GM21619 (cell line): ENCODE measurements at regions not wholly inside any gene's neighbourhood (a gene's known extent, or its start where the extent isn't known, plus 50 kb on each side); places are given as distances from the start of the nearest gene placed in this dataset.

Experiments used
- ATAC-seq: cut with Tn5 transposase; IDR thresholded peaks from one replicate; pipeline ENCODE4 v1.9.1; 2021; ENCODE audit not compliant: unreplicated experiment

DNA sequence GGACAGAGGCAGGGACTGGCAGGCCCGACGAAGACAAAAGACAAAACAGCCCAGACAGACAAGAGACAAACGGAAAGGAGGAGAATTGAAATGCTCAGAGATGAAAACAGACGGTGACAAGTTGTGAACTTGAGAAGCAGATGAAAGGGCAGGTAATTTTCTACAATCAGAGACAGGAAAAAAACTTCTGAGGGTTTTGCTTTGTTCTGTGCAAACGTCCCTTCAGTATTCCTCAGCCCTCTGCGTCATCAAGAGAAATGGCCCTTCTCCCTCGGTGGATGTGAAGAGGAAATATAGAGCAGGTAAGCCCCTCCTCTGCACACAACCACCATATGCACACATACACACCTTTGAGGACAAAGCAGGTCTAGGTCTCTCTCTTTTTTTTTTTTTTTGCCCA is 206.6 kb downstream of the UACA start:
- no peak for ATAC-seq

DNA sequence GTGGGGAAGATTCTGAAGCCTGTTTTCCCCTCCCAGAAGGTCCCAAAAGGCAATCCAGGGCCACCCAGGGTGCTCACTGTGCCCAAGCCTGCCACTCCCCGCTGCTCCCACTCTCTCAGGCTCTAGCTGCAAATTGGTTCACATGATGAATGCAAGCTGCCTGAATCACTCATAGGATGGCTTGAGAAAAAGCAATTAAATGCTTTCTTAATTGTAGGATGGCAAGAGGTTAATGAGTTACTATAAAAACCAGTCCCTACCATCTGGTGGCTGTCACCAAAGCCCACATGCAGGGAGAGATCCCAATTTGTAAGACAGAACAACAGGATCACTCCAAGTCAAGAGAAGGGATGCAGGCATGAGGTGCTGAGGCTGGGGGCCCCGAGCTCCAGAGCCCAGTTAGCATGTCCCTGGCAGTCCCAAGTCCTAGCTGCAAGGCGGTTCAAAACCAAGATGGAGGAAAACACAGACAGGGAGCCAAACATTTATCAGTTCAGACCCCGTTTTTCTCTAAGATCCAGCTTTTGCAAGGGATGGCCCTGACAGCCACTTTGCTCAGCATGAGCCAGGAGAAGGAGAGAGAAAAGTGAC is 207.1 kb downstream of the UACA start:
- ATAC-seq, result no peak

DNA sequence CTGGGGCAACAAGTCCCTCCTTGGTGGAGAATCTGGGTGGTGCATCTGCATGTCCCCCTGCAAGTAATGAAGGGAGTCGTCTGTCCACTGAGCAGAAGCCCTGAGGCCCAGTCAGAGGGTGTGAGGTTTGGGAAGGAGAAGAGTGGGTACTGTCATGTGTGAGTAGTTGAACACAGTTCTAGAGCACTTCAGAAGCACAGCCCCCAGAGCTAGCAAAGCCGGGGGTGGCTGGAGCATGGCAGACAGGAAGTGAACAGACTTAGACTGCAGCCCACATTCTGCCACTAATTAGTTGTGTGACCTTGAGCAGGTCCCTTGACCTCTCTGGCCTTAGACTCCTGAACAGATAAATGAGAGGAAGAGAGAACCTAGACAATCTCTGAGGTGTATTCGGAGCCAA is 207.6 kb downstream of the UACA start:
- no peak for ATAC-seq

DNA sequence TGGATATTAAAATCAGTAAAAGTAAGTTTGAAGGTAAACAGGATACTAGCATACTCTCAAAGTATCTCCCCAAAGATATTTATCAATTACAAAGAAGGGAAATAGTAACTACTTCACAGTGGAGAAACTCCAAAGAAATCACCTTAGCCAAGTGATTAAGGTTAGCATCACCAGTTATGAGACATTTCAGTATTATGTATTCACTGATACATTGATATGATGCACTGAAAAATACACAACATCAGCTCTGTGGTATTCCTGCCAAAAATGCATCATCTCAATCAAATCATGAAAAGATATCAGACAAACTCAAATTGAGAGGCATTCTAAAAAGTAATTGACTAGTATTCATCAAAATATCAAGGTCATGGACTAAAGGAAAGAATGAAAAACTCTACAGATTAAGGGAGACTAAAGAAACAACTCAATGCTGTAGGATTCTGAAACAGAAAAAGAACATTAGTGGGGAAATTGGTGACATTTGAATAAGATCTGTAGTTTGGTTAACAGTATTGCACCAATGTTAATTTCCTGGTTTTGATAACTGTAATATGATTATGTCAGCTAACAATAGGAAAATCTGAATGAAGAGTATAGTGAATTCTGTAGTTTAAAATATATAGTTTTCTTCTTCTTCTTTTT is 215.4 kb downstream of the UACA start:
- no peak for ATAC-seq

DNA sequence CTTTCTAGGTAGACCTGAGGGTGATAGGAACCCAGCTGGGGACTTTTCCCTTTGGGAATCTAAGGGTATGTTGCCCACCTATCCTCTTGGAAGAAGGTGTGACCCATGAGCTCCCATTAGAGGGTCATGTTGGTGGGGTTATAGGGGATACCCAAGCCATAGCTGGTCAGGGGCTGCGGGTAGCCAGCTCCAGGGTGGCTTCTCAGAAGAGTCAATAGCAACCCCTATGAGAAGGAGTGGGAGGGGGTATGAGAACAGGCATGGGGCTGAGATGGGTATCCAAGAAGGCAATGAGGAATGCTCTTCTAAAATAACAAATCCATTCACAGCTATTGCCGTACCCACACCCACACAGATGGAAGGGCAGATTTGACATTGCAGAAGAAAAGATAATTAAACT is 217.8 kb downstream of the UACA start:
- ATAC-seq, result no peak

DNA sequence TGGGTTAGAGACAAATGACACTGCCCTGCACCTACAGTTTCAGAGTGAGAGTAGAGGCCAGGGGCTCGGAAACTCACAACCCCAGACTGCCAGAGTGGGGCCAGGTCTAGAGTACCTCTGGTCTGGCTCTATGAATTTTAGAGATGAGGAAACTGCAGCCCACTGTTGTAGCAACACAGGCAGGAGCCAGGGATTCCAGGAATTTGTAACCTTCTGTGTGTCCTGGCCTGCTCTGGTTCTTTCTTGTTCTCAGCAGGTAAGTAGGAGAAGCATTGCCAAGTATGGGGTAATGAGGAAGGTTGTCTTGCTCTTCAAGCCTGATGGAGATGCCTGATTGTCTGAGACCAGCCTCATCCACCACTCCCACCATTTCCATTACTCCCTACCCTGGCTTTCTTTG is 221.8 kb downstream of the UACA start:
- no peak for ATAC-seq

DNA sequence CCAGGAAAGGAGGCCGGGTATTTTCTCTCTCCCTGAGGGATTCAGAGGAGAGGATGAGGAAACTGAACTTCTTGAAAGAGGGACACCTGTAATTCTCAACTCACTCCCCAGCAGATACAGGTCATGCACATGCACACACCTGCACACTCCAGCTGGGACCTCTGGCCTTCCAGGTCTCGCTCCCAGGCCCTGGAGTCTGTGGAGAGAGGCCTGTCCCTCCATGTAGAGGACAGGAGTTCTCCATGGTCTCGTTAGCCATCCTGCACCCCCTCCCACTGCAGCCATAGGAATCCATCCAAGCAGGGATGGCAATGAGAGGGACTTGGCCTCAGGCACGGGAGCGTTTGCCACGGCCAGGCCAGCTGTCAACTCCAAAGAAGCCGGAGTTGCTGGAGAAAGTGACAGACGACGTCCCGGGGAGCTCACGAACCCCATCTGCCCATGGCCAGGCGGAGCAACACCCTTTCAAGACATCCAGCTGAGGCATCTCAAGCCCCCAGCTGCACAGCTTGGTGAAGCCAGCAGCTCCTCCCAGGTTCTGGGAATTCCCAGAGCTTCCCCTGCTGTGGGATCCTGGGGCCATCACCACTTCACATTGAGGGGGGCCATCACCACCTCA is 223.3 kb downstream of the UACA start:
- no peak for ATAC-seq

DNA sequence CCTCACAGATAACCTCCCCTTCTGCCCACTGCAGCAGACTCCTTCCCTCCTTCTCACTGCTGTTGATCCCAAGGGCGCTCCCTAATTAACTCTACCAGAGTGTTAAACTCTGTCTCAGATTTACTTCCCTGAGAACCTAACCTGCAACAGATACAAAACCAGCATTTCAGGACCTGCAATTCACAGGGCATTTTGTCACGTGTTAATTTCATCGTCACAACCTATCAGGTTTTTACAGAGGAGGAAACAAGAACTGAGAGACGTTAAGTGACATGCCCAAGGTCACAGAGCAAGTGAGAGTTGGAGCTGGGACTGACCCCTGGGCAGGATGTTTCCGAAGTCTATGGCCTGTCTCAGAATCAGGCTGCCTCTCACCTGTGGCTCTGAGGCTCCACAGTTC is 223.9 kb downstream of the UACA start:
- no peak for ATAC-seq

DNA sequence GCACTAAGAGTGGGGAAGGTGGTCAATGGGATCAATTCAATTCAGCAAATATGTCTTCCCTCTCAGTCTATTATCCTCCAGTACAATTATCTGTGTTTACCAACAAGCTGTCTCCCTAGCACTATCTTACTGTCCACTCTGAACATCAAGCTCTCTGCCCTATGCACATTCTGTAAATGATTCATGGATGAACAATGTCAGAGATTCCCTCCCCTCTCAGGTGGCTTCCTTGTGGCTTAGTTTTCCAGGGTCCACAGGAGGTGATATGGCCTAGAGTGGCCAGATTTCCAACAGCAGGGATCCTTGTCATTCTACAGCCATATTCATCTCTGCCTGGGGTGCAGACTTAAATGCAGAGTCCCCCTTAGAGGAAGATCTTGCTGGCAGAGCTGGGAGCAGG is 225.1 kb downstream of the UACA start:
- no peak for ATAC-seq

DNA sequence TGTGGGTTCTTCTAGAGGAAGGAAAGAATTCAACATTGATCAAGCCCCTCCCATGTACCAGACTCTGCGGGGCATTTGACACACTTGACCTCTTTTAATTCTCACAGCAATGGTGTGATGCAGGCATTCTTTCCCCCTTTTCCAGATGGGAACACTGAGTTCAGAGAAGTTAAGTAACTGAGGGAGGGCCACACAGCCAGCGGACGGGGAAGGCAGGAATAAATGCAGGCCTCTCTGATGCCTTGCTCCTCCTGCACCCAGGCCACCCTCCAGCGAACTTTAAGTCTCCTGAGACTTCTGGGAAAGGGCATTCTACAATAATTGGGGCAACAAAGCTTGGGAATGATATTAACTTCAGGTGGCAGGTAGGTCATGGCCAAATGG is 227.4 kb downstream of the UACA start:
- ATAC-seq, result no peak

DNA sequence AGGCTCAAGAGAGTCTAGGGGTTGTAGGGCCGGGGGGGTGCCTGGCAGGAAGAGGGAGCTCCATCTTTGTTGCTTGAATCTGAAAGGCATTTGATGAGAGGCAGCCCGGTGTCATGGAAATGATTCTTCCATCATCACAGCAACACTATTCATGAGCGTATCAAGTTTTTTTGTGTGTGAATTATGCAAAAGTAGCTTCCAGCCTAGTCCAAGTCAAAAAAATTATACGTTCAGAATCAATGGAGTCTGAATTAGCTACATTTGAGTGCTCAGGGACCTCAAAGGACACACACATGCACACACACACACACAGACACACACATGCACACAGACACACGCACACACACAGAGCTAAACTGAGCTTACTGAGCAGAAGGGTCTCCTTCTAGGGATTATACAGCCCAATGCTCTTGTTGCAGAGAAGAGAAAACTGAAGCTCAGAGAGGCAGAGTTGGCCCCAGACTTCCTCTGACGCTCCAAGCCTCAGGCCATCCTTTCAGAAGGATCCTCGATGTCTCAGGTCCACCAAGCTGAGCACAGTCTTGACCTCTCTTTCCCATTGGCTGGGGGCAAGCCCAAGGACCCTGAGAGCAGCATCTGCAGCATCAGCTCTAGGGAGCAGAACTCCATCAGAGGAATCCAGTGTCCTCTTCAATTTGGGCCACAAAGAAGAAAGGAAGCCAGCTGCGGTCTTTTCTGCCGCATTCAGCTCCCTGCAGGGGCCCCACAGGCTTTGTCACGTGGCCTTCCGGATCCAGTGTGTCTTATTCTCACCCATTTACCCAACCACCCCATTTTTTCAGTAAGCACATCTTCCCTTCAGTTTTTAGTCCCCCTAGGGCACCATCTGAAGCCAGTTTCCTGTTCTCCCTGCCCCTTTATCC is 228.0 kb downstream of the UACA start:
- no peak for ATAC-seq

DNA sequence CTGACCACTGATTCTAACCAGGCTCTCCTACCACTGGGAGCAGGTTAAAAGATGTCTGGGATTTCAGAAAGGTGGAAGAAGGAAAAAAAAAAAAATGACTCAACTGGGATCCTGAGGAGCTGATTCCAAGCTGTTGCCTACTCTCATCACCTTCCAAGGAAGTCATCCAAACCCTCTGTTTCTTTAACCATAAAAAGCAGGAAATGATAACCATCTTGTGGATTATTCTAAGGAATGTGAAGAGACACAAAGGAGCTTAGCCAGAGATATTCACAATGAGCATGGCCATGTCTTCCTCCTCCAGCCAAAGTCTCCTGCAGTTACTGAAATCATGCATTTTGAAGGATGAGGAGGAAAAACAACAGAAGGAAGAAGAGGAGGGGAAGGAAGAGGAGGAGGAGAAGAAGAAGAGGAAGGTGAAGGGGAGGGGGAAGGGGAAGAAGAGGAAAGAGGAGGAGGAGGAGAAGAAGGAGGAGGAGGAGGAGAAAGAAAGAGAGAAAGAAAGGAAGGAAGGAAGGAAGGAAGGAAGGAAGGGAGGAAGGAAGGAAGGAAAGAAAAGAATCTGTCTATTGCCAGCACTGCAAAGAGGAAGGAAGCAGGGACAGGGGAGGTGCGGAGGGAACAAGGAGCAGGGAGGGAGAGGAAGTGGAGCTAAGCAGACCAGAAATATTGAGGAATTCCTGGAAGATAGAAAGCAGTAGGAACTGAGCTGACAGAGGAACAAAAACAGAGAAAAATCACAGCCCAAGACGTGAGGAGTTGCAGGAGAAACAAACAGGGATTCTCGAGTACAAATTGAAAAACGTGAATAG is 229.2 kb downstream of the UACA start:
- no peak for ATAC-seq

DNA sequence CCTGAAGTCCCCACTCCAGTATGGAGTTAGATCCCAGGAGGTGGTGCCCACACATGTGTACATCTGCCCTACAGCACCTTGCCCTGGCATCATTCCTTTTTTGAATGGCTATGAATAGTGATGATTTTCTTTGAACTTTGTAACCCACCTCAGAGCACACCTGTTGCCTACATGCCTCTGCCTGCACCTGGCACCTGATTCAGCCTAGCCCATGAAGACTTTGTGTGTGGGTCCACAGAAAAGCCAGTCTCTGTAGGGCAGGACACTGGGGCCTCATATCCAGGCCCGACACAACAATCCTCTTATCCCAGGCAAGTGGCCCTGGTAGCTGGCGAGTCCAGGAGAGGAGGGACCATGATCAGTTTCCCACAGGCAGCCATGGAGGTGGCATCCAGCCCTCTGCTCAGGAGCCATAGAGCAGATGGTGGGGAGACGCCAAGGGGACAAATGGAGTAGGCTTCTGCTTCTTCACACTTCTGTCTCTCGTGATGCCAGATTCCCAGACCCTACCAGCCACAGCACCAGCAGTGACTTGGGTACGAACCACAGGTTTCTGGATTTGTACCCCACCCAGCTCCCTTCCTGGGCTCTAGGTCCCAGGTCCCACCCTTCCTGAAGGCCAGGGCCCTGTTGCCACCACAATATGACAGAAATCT is 230.7 kb downstream of the UACA start:
- ATAC-seq, result no peak

DNA sequence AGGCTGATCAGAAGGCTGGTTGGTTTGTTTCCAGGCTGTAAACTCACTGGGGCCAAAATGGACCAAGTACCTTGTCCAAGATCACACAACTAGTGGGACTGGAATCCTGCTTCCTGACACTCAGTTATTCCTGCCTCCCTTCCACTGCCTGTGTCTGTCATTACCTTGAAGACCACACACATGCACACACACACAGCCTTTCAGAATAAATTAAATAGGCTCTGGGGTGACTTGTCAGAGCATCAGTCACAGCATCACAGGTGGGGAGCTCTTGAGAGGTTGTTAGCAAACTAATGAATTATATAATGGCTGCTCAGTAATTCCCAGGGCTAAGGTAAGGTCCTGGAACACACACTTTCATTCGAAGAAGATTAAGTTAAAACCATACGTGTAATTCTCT is 231.8 kb downstream of the UACA start:
- ATAC-seq, result no peak

DNA sequence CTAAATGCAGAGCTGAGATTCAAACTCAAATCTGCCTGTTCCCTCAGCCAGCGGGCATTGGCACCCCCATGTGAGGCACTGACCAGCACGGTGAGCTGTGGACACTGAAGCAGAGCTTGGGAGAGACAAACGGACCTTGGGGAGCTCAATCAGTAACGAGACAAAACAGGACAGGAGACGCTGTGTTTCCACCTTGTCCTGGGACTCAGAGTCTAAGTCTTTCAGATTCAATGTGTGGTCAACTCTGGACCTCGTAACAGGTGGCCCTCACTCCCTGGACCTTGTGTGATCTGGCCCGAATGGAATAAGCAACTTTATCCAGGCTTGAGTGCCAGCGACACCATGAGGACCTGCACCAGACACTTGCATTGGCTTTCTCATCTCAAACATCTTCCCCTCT is 232.5 kb downstream of the UACA start:
- no peak for ATAC-seq

DNA sequence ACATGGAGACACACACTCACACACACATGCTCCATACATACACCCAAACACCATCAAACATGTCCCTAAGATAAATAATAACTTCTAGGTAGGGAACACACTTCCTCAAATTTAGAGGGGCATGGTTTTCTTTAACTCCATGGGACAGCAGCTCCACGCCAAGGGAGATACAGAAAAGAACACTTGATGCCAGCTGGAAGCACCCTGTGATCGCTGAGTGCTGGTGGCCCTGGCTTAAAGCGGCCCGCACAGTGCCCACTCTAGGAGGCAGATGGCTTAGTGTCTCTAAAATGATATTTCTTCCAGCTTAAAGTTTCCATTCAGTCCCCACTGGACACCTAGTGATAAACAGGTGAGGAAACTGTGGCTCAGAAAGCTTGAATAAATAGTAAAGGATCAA is 232.9 kb downstream of the UACA start:
- ATAC-seq, result no peak

DNA sequence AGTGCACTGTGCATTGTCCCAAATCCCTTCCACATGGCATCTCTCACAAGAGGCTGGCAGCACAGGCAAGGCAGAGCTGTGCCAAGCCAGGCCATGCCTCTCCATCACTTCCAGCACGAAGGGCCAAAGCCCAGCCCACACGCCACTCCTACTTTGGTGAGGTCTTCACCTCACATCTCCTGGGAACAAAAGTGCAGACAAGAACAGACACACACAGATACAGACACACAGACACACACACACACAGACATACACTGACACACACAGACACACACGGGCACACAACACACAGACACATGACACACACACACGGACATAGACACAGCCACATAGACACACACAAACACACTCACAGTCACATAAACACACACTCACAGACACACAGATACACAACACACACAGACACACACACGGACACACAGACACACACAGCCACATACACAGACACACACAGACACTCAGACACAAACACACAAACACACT is 233.3 kb downstream of the UACA start:
- ATAC-seq, result no peak

DNA sequence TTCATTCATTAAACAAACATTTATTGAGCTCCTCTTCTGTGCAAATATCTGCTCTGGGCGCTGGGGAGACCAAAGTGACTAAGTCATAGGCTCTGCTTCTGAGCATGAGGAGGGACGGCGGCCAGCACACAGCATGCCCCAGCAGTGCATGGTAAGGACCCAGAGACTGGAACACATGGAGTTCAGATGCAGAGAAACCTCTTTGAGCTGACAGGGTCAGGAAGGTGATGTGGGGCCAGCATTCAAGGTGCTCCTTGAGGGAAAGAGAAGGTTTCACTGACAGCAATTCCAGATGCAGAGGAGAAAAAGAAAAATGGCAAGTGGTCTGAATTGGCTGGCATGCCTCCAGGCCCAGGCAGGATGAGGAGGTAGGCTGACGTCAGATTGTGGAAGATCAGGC is 234.5 kb downstream of the UACA start:
- ATAC-seq, result no peak

DNA sequence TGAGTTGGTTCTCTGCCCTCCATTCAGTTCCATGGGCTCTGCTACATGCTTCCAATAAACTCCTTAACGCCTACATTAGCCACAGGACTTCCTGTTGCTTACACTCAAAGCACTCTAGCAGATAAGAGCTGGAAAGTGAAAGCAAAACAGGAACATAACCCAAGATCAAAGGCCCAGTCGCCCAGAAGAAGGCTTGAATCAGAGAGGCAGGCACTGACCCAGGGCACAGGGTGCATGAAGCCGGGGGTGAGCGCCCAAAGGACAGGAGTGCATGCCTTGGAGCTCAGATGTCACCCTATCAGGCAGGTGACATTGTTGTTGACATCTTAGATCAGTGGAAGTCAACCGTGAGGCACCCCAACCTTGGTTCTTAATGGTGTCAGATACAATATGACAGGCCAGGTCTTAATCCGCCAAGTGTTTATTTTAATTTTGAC is 235.1 kb downstream of the UACA start:
- peak; percentile 69 for ATAC-seq

DNA sequence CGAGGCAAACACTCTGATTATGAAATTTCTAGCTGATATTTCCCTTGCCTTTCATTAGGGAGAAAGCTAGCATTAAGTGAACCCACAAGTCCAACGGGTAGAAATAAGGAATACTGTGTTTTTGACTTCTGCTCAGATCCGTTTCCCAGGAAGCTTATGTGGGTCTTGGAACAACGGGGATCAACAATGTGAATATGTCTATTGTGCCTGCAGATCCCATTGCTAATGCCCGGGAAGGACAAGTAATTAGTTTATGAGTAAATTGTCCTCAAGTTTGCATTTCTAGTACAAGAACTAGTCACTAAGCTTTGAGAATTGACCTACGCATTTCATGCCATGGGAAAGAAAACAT is 236.4 kb downstream of the UACA start:
- ATAC-seq, result no peak
